ENCODE measurements at regions not wholly inside any gene's neighbourhood (a gene's known extent, or its start where the extent isn't known, plus 50 kb on each side); places are given as distances from the start of the nearest gene placed in this dataset.

GRCh38 chr14:76656592-76656991, 104.7 kb upstream of the VASH1 start:
- H3K4me1 ChIP-seq, result no peaks in the 10 kb centered on the region
- TF ChIP-seq CTCF (IDR thresholded peaks at IDR 0.05), result no peak
- TF ChIP-seq POLR2A (IDR thresholded peaks at IDR 0.05), result no peak
- peaks cover 0 to 14% (median 13%) of the 10 kb centered on the region in 3 donors for H3K9me3 ChIP-seq
- H3K27me3 ChIP-seq, result peaks cover 0 to 37% (median 2%) of the 10 kb centered on the region in 4 donors
- no peaks in the 10 kb centered on the region for H3K36me3 ChIP-seq
- no peak for DNase-seq
- intact Hi-C loops (cut with DNase I), result no loop called here
- no peak overlapping the region for H3K4me3 ChIP-seq
- WGBS, 2 donors, result 80 to 87% methylated on average over 5 of the region's 5 CpGs
- no peak overlapping the region for H3K27ac ChIP-seq

GRCh38 chr14:76657404-76657803, 103.9 kb upstream of the VASH1 start:
- no peak overlapping the region for H3K27ac ChIP-seq
- no peak for TF ChIP-seq CTCF (IDR thresholded peaks at IDR 0.05)
- no peak for TF ChIP-seq POLR2A (IDR thresholded peaks at IDR 0.05)
- H3K4me3 ChIP-seq, result no peak overlapping the region
- intact Hi-C loops (cut with DNase I), result no loop called here
- WGBS, 2 donors, result 88 to 90% methylated on average over 1 of the region's 1 CpG
- no peaks in the 10 kb centered on the region for H3K36me3 ChIP-seq
- no peaks in the 10 kb centered on the region for H3K4me1 ChIP-seq
- DNase-seq, result no peak
- H3K9me3 ChIP-seq, result peaks cover 0 to 14% (median 13%) of the 10 kb centered on the region in 3 donors
- peaks cover 0 to 37% (median 2%) of the 10 kb centered on the region in 4 donors for H3K27me3 ChIP-seq

GRCh38 chr14:76657846-76658245, 103.4 kb upstream of the VASH1 start:
- intact Hi-C loops (cut with DNase I), result no loop called here
- Histone ChIP-seq H3K27me3 (peaks cover 0 to 37% (median 2%) of the 10 kb centered on the region in 4 donors), H3K4me1 (no peaks in the 10 kb centered on the region), H3K27ac (no peak overlapping the region), H3K9me3 (peaks cover 0 to 14% (median 13%) of the 10 kb centered on the region in 3 donors), H3K4me3 (no peak overlapping the region), H3K36me3 (no peaks in the 10 kb centered on the region)
- no peak for DNase-seq
- no peak for TF ChIP-seq POLR2A (IDR thresholded peaks at IDR 0.05)
- no peak for TF ChIP-seq CTCF (IDR thresholded peaks at IDR 0.05)

GRCh38 chr14:76662580-76662979, 98.7 kb upstream of the VASH1 start:
- TF ChIP-seq CTCF (IDR thresholded peaks at IDR 0.05), result no peak
- no peak for TF ChIP-seq POLR2A (IDR thresholded peaks at IDR 0.05)
- WGBS, 2 donors, result 80 to 86% methylated on average over 4 of the region's 4 CpGs
- peaks cover 0 to 14% (median 13%) of the 10 kb centered on the region in 3 donors for H3K9me3 ChIP-seq

DNA sequence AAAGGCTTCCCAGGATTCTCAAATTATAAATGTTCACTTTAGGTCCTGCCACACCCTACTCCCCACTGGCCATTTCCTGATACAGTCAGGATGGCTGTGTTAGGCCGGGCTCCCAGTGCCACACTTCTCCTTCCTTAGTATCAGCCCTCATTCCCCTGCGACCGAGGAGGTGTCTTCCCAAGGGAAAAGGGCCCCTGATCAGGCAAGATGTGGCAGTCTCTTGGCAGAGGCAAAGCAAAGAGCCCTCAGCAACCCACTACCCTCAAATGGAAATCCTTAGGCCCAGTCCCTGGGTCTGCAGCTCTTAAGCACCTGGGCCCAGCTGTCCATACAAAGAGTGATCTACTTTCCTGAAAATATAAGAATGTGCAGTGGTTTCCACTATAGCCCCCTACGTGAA, 96.5 kb upstream of the VASH1 start:
- Histone ChIP-seq H3K36me3 (no peaks in the 10 kb centered on the region), H3K4me1 (no peaks in the 10 kb centered on the region), H3K27me3 (no peaks in the 10 kb centered on the region), H3K4me3 (no peak overlapping the region), H3K27ac (no peak overlapping the region), H3K9me3 (peaks cover 0 to 14% (median 0%) of the 10 kb centered on the region in 3 donors)
- no peak for TF ChIP-seq CTCF (IDR thresholded peaks at IDR 0.05)
- no peak for TF ChIP-seq POLR2A (IDR thresholded peaks at IDR 0.05)
- intact Hi-C loops (cut with DNase I), result no loop called here
- DNase-seq, result no peak
- 53 to 78% methylated on average over 2 to 3 of the region's 4 CpGs for WGBS, 2 donors

More at GRCh38 chr14:76662580-76662979, 98.7 kb upstream of the VASH1 start:
- Histone ChIP-seq H3K27me3 (peaks cover 0 to 14% (median 0%) of the 10 kb centered on the region in 4 donors), H3K36me3 (no peaks in the 10 kb centered on the region), H3K27ac (no peak overlapping the region), H3K4me1 (no peaks in the 10 kb centered on the region), H3K4me3 (no peak overlapping the region)
- intact Hi-C loops (cut with DNase I), result no loop called here
- no peak for DNase-seq

Data from esophagus squamous epithelium (tissue), 5 donors.